ENCODE measurements at regions not wholly inside any gene's neighbourhood (a gene's known extent, or its start where the extent isn't known, plus 50 kb on each side); places are given as distances from the start of the nearest gene placed in this dataset.

GRCh38 chr16:49970797-49971431, 54.1 kb upstream of the CNEP1R1 start:
- TF ChIP-seq MAX (IDR thresholded peaks at IDR 0.05; ENCODE audit: low read depth, low read length), result no peak
- TF ChIP-seq CTCF (IDR thresholded peaks at IDR 0.05; ENCODE audit: low read depth, low read length), result no peak
- no peak for TF ChIP-seq MYC (IDR thresholded peaks at IDR 0.05; ENCODE audit: low read depth, low read length)
- TF ChIP-seq POLR2A (IDR thresholded peaks at IDR 0.05; ENCODE audit: extremely low read depth, insufficient read length), result no peak
- DNase-seq (ENCODE audit: low read depth), result no peak

GRCh38 chr16:49972280-49972679, 52.7 kb upstream of the CNEP1R1 start:
- no peak for DNase-seq (ENCODE audit: low read depth)
- TF ChIP-seq POLR2A (IDR thresholded peaks at IDR 0.05; ENCODE audit: extremely low read depth, insufficient read length), result no peak
- no peak for TF ChIP-seq MAX (IDR thresholded peaks at IDR 0.05; ENCODE audit: low read depth, low read length)
- TF ChIP-seq CTCF (IDR thresholded peaks at IDR 0.05; ENCODE audit: low read depth, low read length), result no peak
- TF ChIP-seq MYC (IDR thresholded peaks at IDR 0.05; ENCODE audit: low read depth, low read length), result no peak
- H3K4me3 ChIP-seq (ENCODE audit: low read depth, low read length), result no peak overlapping the region

More at GRCh38 chr16:49970797-49971431, 54.1 kb upstream of the CNEP1R1 start:
- no peak overlapping the region for H3K4me3 ChIP-seq (ENCODE audit: low read depth, low read length)

GRCh38 chr16:49972961-49973360, 52.1 kb upstream of the CNEP1R1 start:
- TF ChIP-seq POLR2A (IDR thresholded peaks at IDR 0.05; ENCODE audit: extremely low read depth, insufficient read length) (no peak), MAX (IDR thresholded peaks at IDR 0.05; ENCODE audit: low read depth, low read length) (no peak), MYC (IDR thresholded peaks at IDR 0.05; ENCODE audit: low read depth, low read length) (no peak), CTCF (IDR thresholded peaks at IDR 0.05; ENCODE audit: low read depth, low read length) (no peak)
- H3K4me3 ChIP-seq (ENCODE audit: low read depth, low read length), result no peak overlapping the region
- no peak for DNase-seq (ENCODE audit: low read depth)

Measured in NB4 (cell line).